ENCODE measurements at regions not wholly inside any gene's neighbourhood (a gene's known extent, or its start where the extent isn't known, plus 50 kb on each side); places are given as distances from the start of the nearest gene placed in this dataset.

GRCh38 chr1:95437781-95438180 lies 203.8 kb downstream of the RWDD3 start:
- no peak for DNase-seq

DNA sequence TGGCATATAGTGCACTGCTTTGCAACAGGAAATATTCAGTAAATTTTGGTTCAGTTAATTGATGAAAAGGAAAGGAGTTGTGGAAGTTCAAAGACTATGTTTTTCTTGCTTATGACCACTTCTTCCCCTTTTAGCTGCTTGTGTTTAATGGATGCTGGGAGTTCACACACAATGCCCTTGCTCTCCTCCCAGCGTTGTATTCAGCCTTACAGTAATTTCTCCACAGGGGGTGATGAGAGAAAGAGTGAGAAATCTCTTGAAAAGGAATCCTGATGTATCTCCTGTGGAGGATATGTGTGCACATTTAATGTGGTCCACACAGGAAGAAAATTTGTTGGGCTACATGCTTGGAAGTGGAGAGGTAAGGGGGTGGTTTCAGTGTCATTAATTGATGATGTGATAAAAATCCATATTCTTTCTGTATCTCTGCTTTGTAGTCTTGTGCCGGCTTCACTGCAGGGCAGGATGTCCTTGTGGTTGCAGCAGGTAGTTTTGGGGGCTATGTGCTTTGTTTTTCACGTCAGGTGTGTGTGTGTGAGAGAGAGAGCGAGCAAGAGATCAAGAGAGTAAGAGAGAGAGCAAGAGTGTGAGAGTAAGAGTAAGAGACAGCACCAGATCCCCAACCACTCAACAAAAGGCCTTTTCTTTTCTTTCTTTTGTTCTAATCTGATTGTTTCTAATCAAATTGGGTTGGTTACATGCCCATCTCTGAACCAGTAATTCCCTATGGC lies 204.4 kb downstream of the RWDD3 start:
- DNase-seq: no peak

DNA sequence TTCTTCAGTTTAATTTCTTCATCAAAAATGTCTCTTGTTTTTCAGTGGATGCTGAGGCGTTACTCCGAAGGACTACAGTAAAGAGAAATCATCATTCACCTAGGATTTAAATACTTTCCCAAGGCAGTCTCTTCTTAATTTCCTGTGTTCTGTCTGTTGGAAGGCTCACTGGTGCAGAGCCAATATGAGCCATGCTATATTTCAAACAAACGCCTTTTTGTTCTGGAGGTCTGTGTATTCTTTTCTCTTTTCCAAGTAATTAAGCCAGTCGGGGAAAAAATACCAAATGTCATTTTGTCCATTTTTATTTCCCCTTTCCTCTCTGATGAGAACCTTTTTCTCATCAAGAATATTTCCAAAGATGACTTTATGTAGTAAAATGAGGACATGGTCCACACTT lies 206.5 kb downstream of the RWDD3 start:
- no peak for DNase-seq

GRCh38 chr1:95449516-95449915 lies 215.5 kb downstream of the RWDD3 start:
- DNase-seq: no peak

DNA sequence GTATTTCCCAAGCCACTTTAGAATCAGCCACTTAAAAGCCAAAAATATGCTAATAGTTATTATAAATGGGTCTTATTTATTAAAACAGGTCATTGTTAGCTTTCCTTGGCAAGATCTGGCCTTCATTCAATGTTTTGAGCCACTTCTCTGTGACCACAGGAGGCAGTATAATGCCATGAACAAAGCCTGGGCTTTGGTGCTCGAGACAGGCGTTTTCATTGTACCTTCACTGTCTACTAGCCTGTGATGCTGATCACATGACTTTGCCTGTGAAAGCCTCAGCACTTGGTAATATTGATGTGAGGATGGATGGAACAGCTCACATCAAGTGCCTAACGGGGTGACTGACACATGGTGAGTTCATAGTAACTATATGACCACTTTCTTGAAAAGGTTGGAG lies 217.0 kb downstream of the RWDD3 start:
- DNase-seq: no peak

GRCh38 chr1:95451904-95452303 lies 217.9 kb downstream of the RWDD3 start:
- DNase-seq: no peak

DNA sequence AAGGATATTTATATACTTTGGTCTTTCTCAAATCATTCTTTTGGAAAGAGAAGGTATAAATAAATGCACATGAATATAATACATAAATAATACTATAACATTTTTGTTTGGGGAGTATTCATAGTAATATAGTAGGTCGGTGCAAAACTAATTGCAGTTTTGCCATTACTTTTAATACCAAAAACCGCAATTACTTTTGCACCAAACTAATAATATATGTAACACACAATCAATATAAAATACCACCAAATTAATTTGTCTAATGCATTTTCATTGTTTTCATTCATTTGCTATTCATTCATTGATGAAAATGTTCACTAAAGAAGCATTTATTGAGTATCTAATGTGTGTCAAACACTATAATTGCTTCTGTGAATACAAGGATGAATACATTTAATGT lies 219.0 kb downstream of the RWDD3 start:
- no peak for DNase-seq

- no peak for DNase-seq
Observed at GRCh38 chr1:95467036-95467435, 233.0 kb downstream of the RWDD3 start.

DNA sequence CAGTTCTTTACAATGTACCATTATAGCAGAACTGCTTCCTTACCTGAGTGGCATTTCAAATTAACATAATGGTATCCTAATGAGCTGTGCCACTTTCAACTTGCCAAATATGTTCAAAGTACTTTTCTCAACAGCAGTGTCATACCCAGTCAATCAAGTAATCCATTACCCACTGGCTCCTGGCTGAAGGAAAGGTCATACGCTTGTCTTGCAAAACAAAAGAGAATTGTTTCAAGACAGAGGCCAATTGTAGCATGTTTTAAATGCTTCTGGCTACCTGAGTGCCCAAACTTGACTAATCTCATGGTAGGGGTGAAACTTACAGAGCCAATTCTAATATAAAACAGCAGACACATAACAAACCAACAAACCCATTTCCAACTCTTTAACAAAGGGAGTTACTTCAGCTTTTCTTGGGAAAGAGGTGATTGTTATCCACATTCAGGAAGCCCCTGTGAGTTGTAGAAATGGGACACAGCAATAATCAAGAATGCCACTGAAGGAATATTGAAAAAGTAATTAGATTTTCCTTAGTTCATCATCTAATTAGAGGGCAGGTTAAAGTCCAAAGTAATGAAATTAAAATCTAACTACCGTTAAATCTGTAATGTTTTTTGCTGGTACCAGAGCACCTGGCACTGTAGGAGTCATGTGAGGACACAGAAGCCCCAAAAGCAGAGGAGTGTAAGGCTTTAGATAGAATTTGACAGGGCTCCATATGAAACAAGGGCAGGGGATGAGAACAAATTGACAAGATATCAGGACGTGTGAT lies 241.9 kb downstream of the RWDD3 start:
- DNase-seq: no peak

DNA sequence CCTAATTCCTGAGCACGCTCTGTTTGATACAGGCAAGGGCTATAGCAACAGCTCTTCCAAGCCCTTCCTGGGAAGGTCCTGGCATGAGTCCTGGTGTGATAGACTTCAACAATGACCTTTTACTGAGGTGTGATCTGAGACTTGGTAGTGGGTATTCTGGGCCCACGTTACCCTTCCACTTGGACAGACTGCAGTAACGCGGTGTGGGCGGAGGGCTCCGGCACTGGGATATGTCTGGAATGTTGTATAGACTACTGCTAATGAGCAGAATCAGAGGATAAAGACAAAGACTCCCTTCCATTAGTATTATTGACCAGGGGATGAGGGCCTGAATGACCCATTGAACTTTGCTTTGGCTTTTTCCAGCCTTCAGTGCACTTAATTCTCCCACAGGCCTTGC lies 262.3 kb downstream of the RWDD3 start:
- DNase-seq: no peak

DNA sequence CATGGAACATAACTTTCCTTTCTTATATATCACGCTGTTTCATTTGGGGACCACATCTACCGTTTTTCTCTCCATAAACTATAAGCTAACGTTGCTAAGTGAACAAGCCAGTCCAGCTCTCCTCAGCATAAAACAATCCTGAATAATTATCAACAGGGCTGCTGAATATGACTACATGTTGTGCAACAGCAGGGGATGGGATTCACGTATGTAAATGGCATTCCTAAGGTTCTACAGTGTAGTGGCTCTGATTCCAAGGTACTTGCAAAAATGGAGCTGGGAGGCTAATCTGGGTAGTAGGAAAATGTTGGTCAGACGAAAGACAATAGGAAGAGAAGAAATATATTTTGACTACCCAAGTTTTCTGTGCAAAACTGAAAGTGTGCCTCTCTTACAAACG lies 262.8 kb downstream of the RWDD3 start:
- no peak for DNase-seq

- DNase-seq: no peak
Observed at GRCh38 chr1:95497566-95497965, 263.6 kb downstream of the RWDD3 start.

GRCh38 chr1:95503278-95504030 lies 269.4 kb downstream of the RWDD3 start:
- DNase-seq: no peak

DNA sequence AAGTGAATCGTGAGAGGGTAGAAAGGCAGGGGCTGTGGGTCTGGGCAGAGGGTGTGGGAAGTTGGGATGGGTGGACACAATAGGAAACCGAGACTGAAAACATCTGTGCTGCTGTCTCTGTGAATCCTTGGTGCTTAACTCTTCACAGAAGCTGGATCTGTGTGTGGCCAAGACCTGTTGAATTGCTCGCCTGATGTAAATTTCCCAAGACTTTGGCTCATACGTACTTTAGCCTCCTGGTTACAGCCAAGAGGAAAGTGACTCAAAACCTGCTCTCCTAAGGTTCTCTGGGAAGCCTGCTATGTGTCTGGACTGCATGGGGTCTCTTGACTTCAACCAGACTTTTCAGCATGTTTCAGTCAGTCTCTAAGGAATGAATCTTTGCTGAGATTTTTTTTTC lies 270.3 kb downstream of the RWDD3 start:
- no peak for DNase-seq

- DNase-seq: no peak
Observed at GRCh38 chr1:95506736-95507414, 272.9 kb downstream of the RWDD3 start.

GRCh38 chr1:95509989-95510388 lies 276.0 kb downstream of the RWDD3 start:
- DNase-seq: no peak

GRCh38 chr1:95512925-95513324 lies 278.9 kb downstream of the RWDD3 start:
- DNase-seq: no peak

DNA sequence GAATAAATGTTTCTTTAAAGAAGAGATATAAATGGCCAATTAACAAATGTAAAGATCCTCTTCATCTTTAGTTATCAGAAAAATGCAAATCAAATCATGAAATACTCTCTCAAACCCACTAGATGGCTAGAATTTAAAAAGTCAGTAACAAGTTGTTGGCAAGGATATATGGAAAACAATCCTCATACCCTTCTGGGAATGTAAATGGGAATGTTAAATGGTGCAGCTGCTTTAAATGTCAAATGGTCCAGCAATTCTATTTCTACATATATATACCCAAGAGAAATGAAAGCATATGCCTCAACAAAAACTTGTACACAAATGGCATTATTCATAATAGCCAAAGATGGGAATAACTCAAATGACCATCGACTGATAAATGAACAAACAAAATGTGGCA lies 283.5 kb downstream of the RWDD3 start:
- no peak for DNase-seq

DNA sequence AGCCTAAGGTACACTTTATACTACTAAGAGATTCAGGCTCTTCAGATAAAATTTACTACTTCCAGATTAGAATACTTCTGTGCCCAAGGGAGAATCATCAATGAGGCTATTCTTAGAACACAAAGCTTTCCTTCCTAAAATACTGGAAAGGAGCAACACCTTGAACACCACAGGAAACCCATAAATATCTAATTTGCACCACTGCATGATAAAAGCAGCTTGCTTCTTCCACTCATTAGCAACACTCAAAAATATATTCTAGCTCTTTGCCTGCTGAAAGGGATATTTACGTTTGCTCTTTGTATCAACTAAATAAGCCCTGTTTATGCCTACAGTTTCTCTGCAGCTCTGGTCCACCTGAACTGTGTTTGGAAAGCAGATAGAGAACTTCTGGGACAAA lies 284.3 kb downstream of the RWDD3 start:
- DNase-seq: no peak

- no peak for DNase-seq
Observed at GRCh38 chr1:95520390-95520789, 286.4 kb downstream of the RWDD3 start.

DNA sequence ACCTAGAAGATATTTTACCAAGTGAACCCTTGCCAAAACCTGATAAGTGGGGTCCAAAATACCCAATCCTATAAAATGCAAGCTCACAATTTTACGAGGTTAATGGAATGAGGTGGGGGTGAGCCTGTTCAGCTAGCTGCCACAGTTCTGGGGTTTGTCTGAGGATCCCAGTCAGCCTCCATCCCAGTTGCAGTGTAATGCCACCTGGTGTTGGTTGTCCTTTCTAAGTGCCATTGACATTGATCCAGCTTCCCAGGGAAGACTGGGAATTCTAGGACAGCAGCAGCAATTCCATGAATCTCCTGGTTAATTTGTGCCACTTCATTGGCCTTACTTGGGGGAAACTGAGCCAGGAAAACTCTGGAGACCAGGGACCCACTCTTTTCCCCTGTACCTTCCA lies 298.3 kb downstream of the RWDD3 start:
- no peak for DNase-seq

- DNase-seq: no peak
Observed at GRCh38 chr1:95534985-95535384, 301.0 kb downstream of the RWDD3 start.

DNA sequence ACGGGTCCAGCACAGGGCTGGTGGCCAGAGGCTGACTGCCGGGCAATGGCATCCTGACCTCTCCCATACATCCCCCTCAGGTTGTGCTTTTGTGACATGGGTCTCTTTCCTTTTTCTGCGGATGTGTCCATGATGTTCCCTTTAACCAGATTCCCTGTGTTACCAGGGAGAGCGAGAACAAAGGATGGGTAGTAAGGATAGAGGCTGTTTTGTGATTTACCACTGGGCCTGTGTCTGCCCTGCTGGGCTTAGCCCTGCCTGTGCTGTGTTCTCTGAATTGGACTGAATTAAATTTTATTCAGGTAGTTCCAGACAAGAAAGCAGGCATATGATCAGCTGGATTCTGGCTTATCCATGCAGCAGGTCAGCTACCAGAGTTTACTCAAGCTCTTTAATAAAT lies 301.6 kb downstream of the RWDD3 start:
- no peak for DNase-seq
